Activated naive CD8-positive, alpha-beta T cell treated with anti-CD3 and anti-CD28 coated beads, Interleukin-2, amount 50 U/mL, for 24 hours (primary cell): ENCODE measurements at regions not wholly inside any gene's neighbourhood (a gene's known extent, or its start where the extent isn't known, plus 50 kb on each side); places are given as distances from the start of the nearest gene placed in this dataset.
"Not testable (repeated sequence)": the region's sequence is repeated elsewhere in the genome, so short reads cannot be mapped to it uniquely, and the experiment has no call there.

Experiments used
- ATAC-seq: fragments of 150-1000 bp; cut with Tn5 transposase; one replicate; pipeline ENCODE4 v1.10.0; 2021
- DNase-seq: peaks from one replicate; pipeline ENCODE4 v3.0.0; 2021
- H3K27ac Mint-ChIP-seq: one replicate; pipeline ENCODE4 v1.8.0; 2021; ENCODE audit warnings: mild to moderate bottlenecking, mixed read lengths
- H3K27me3 Mint-ChIP-seq: one replicate; pipeline ENCODE4 v1.8.0; 2021; ENCODE audit warnings: mixed read lengths
- H3K36me3 Mint-ChIP-seq: one replicate; pipeline ENCODE4 v1.8.0; 2021; ENCODE audit warnings: low read depth, mixed read lengths
- H3K4me1 Mint-ChIP-seq: one replicate; pipeline ENCODE4 v1.8.0; 2021; ENCODE audit warnings: mixed read lengths
- H3K4me3 Mint-ChIP-seq: one replicate; pipeline ENCODE4 v1.8.0; 2021; ENCODE audit warnings: mild to moderate bottlenecking, moderate library complexity, mixed read lengths
- H3K9me3 Mint-ChIP-seq: one replicate; pipeline ENCODE4 v1.8.0; 2021; ENCODE audit warnings: mixed read lengths

DNA sequence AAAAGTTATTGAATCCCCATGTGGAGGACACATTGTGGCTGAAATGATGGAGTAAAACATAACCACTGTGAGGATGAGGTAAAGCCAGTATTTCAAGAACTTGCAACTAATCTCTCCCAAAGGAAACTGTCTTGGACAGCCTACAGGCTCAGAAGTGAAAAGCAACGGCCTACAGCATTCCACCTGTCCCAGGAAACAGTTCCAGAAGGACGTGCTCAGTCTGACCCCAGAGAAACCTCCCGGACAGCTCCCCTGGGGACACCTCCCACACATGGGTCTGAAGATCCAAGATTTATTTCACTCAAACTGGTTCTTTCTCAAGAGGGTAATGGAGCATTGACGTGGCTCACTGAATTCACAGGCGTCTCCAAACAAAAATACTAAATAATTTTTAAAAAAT lies 115.0 kb upstream of the VOPP1 start:
- H3K36me3 Mint-ChIP-seq, ATAC-seq, H3K9me3 Mint-ChIP-seq, H3K4me3 Mint-ChIP-seq, H3K27ac Mint-ChIP-seq, H3K4me1 Mint-ChIP-seq, DNase-seq, H3K27me3 Mint-ChIP-seq: not testable (repeated sequence)

GRCh38 chr7:55686771-55687170 lies 114.5 kb upstream of the VOPP1 start:
- not testable (repeated sequence) for ATAC-seq, H3K27me3 Mint-ChIP-seq, H3K36me3 Mint-ChIP-seq, H3K9me3 Mint-ChIP-seq, H3K4me1 Mint-ChIP-seq, H3K27ac Mint-ChIP-seq, DNase-seq, H3K4me3 Mint-ChIP-seq

DNA sequence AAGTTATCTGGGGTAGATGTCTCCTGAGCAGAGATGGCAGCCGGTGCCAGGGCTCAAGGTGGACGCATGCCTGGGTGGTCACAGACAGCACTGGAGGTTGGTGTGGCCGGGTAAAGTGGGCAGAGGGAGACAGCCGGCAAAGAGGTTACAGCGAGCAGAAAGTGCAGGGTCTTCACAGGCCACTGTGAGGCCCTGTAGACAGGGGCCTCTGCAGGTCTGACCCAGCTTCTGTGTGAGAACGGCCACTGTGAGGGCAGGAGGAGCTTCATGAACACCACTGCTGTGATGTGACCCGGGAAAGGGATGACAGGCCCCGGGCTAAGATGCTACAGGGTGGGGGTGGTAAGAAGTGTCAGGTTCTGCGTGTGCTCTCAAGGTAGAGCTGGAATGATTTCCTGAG lies 111.2 kb upstream of the VOPP1 start:
- not testable (repeated sequence) for H3K4me3 Mint-ChIP-seq, H3K27ac Mint-ChIP-seq, ATAC-seq, H3K9me3 Mint-ChIP-seq, DNase-seq, H3K4me1 Mint-ChIP-seq, H3K36me3 Mint-ChIP-seq, H3K27me3 Mint-ChIP-seq

- not testable (repeated sequence) for H3K9me3 Mint-ChIP-seq, H3K27me3 Mint-ChIP-seq, ATAC-seq, H3K4me3 Mint-ChIP-seq, H3K4me1 Mint-ChIP-seq, H3K36me3 Mint-ChIP-seq, DNase-seq, H3K27ac Mint-ChIP-seq
Observed at GRCh38 chr7:55675589-55675988, 103.3 kb upstream of the VOPP1 start.

GRCh38 chr7:55673525-55673924 lies 101.2 kb upstream of the VOPP1 start:
- not testable (repeated sequence) for H3K27me3 Mint-ChIP-seq, H3K4me3 Mint-ChIP-seq, DNase-seq, H3K9me3 Mint-ChIP-seq, H3K36me3 Mint-ChIP-seq, H3K27ac Mint-ChIP-seq, H3K4me1 Mint-ChIP-seq, ATAC-seq

- not testable (repeated sequence) for ATAC-seq, DNase-seq, H3K36me3 Mint-ChIP-seq, H3K4me1 Mint-ChIP-seq, H3K27me3 Mint-ChIP-seq, H3K27ac Mint-ChIP-seq, H3K9me3 Mint-ChIP-seq, H3K4me3 Mint-ChIP-seq
Observed at GRCh38 chr7:55672084-55672483, 99.8 kb upstream of the VOPP1 start.

- ATAC-seq = peak; percentile 46
- Mint-ChIP-seq H3K4me3 (no peak overlapping the region), H3K27ac (no peak overlapping the region), H3K9me3 (no peaks in the 10 kb centered on the region), H3K27me3 (no peaks in the 10 kb centered on the region), H3K4me1 (peaks cover 3% of the 10 kb centered on the region), H3K36me3 (no peaks in the 10 kb centered on the region)
- DNase-seq = no peak
Observed at GRCh38 chr7:55657654-55658053, 85.4 kb upstream of the VOPP1 start.

GRCh38 chr7:55651057-55651456 lies 78.8 kb upstream of the VOPP1 start:
- DNase-seq = no peak
- no peaks in the 10 kb centered on the region for H3K36me3 Mint-ChIP-seq
- H3K4me1 Mint-ChIP-seq = no peaks in the 10 kb centered on the region
- no peaks in the 10 kb centered on the region for H3K27me3 Mint-ChIP-seq
- H3K4me3 Mint-ChIP-seq = no peak overlapping the region
- no peak for ATAC-seq
- H3K27ac Mint-ChIP-seq = no peak overlapping the region
- H3K9me3 Mint-ChIP-seq = no peaks in the 10 kb centered on the region

DNA sequence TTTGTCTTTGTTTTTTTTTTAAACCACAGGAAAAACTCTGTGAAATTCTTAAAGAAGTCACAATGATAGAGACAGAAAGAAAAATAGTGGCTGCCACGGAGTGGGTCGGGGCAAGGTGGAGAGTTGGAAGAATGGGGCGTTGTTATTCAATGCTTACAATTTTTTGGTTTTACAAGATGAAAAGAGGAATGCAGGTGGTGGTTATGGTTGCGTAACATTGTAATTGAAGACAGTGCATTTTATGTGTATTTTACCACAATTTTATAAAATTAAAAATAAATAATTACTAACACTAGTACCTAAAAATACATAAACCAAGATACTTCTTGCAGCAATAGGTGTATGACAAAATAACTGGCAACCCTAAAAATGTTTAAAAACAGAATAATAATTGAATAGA lies 76.9 kb upstream of the VOPP1 start:
- Mint-ChIP-seq H3K4me1 (no peaks in the 10 kb centered on the region), H3K4me3 (no peak overlapping the region)

DNA sequence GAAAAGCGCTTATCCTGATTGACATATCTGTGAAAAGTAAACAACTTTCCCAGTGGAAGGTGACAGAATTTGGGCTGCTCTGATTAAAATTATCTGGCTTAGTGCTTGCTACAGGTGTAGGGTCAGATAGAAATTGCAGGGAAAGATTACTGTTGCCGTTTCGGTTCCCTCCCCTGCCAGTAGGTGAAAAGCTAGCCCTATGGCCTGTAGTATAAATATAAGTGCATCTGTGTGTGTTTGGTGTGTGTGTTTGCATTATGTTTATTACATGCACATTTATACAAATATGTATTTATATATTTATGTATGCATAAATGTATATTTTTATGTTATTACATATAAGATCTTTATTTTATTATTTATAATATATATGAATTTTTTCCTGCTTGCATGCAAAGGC lies 72.3 kb upstream of the VOPP1 start:
- Mint-ChIP-seq H3K4me3 (no peak overlapping the region), H3K4me1 (peaks cover 5% of the 10 kb centered on the region), H3K27ac (no peak overlapping the region), H3K27me3 (peaks cover 2% of the 10 kb centered on the region), H3K36me3 (no peaks in the 10 kb centered on the region), H3K9me3 (no peaks in the 10 kb centered on the region)
- no peak for ATAC-seq
- DNase-seq = no peak

More for the DNA sequence above, 76.9 kb upstream of the VOPP1 start:
- DNase-seq (no peak), ATAC-seq (no peak)
- H3K9me3 Mint-ChIP-seq = no peaks in the 10 kb centered on the region
- no peaks in the 10 kb centered on the region for H3K27me3 Mint-ChIP-seq
- no peaks in the 10 kb centered on the region for H3K36me3 Mint-ChIP-seq
- no peak overlapping the region for H3K27ac Mint-ChIP-seq

- no peaks in the 10 kb centered on the region for H3K36me3 Mint-ChIP-seq
- ATAC-seq (no peak), DNase-seq (no peak)
- no peaks in the 10 kb centered on the region for H3K9me3 Mint-ChIP-seq
- peaks cover 5% of the 10 kb centered on the region for H3K4me1 Mint-ChIP-seq
- no peak overlapping the region for H3K4me3 Mint-ChIP-seq
- H3K27me3 Mint-ChIP-seq = peaks cover 2% of the 10 kb centered on the region
- H3K27ac Mint-ChIP-seq = no peak overlapping the region
Observed at GRCh38 chr7:55642266-55642665, 70.0 kb upstream of the VOPP1 start.

DNA sequence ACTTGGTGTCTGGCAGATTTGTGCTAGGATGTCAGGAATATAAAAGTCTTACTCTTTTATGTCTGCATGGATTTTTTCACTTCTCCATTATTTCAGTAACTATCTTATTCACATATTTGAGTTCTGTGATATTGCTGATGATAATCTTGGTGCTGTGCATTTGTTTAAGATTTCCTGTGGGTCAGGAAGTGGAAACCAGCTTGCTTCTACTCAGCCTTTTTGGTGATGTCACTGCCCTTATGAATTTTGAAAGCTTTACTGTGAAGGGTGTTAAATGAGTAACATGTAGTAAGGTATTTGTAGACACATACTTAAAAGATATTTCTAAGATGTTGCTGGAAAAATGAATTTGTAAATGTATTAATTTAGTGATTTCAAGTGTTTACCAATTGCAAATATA lies 69.5 kb upstream of the VOPP1 start:
- H3K4me3 Mint-ChIP-seq = no peak overlapping the region
- DNase-seq = no peak
- ATAC-seq = peak; percentile 77
- peaks cover 2% of the 10 kb centered on the region for H3K27me3 Mint-ChIP-seq
- no peaks in the 10 kb centered on the region for H3K36me3 Mint-ChIP-seq
- H3K9me3 Mint-ChIP-seq = no peaks in the 10 kb centered on the region
- H3K4me1 Mint-ChIP-seq = peaks cover 5% of the 10 kb centered on the region
- no peak overlapping the region for H3K27ac Mint-ChIP-seq

DNA sequence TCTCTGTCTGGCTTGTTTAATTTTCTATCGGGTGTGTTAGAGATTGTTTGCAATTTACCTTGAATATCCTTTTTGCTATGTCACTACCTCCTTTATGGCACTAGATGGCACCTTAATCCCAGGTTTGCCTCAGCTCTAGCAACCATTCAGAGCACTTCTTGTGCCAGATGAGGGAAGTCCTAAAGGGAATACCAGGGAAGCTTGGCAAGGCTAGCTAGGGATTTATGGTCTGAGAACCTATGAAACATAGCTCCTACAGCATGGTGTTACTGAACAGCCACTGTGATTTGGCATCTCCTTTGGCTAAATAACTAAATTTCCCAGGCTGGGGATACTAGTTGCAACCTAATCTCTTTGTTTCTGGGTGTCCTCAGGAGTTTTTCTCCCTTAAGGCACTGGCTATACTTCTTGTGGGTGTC lies 69.0 kb upstream of the VOPP1 start:
- no peak overlapping the region for H3K27ac Mint-ChIP-seq

GRCh38 chr7:55639640-55640039 lies 67.3 kb upstream of the VOPP1 start:
- no peaks in the 10 kb centered on the region for H3K9me3 Mint-ChIP-seq

More for the DNA sequence above, 69.0 kb upstream of the VOPP1 start:
- ATAC-seq (peak; percentile 77), DNase-seq (no peak)
- H3K36me3 Mint-ChIP-seq = no peaks in the 10 kb centered on the region
- H3K27me3 Mint-ChIP-seq = peaks cover 2% of the 10 kb centered on the region
- no peak overlapping the region for H3K4me3 Mint-ChIP-seq
- no peaks in the 10 kb centered on the region for H3K9me3 Mint-ChIP-seq
- peaks cover 5% of the 10 kb centered on the region for H3K4me1 Mint-ChIP-seq

DNA sequence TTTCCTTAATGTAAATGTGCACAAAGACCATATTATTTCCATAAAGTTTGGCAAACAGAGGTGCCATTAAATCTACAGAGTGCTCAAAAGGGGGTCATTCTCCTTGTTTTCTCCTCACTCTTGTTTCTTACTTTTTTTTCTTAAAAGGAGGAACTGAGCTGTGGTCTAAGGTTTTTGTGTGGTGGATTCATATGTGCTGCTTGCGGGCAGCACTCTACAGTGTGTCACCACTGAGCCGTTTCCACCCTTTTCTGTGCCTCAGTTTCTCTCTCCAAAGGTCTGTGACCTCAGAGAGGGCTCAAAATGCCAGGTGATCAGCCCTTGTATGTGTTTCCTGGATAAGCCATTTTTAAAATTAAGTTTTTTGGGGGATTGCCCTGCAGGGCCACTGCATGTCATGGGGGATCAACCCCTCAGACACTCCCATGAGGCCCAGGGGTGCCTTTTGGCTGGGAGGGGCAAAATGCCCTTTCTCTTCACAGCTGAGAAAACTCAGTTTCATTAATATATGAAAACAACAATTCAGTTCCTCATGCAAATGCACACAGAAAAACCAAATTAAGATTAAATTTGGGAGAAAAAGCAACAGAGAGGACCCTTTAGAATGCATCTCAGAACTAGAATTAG lies 56.9 kb upstream of the VOPP1 start:
- Mint-ChIP-seq H3K4me1 (no peaks in the 10 kb centered on the region), H3K9me3 (peaks cover 4% of the 10 kb centered on the region), H3K36me3 (no peaks in the 10 kb centered on the region), H3K27me3 (peaks cover 9% of the 10 kb centered on the region), H3K27ac (no peak overlapping the region), H3K4me3 (no peak overlapping the region)
- DNase-seq = no peak
- no peak for ATAC-seq

More at GRCh38 chr7:55639640-55640039, 67.3 kb upstream of the VOPP1 start:
- Mint-ChIP-seq H3K27me3 (peaks cover 2% of the 10 kb centered on the region), H3K36me3 (no peaks in the 10 kb centered on the region), H3K27ac (no peak overlapping the region), H3K4me3 (no peak overlapping the region), H3K4me1 (peaks cover 5% of the 10 kb centered on the region)
- no peak for DNase-seq
- no peak for ATAC-seq

- no peak overlapping the region for H3K4me3 Mint-ChIP-seq
- H3K4me1 Mint-ChIP-seq = no peaks in the 10 kb centered on the region
- peaks cover 4% of the 10 kb centered on the region for H3K9me3 Mint-ChIP-seq
- H3K27ac Mint-ChIP-seq = no peak overlapping the region
- peaks cover 11% of the 10 kb centered on the region for H3K27me3 Mint-ChIP-seq
- ATAC-seq = no peak
- no peak for DNase-seq
- no peaks in the 10 kb centered on the region for H3K36me3 Mint-ChIP-seq
Observed at GRCh38 chr7:55624813-55625212, 52.5 kb upstream of the VOPP1 start.
